ENCODE measurements at regions not wholly inside any gene's neighbourhood (a gene's known extent, or its start where the extent isn't known, plus 50 kb on each side); places are given as distances from the start of the nearest gene placed in this dataset.

DNA sequence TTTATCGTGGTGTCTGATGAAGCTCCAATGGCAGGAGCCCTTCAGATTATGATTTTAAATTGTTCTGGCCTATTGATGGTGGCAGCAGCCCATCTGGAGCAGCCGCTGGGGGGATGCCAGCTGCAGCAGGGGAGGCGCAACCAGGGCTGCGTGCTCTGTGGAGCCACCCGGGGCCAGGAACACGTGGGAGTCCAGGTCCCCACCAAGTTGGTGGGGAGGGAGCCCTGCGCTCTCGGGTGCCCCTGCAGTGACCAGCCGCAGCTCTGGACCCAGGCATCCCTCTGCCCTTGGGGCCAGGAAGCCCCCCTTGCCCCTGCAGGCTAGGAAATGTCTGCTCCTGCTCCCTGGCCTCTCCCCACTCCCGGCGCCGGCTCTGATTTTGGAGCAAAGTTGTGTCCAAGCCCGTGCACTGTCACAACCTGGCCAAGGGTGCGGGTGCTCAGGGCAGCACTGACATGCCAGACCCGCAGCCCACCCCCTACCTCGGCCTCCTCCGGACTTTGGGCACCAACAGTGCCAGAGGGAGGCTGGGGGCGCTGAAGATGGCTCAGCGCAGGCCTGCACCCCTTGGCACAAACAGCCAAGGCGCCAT is 147.2 kb upstream of the ADO start:
- TF ChIP-seq, protein P1, sequence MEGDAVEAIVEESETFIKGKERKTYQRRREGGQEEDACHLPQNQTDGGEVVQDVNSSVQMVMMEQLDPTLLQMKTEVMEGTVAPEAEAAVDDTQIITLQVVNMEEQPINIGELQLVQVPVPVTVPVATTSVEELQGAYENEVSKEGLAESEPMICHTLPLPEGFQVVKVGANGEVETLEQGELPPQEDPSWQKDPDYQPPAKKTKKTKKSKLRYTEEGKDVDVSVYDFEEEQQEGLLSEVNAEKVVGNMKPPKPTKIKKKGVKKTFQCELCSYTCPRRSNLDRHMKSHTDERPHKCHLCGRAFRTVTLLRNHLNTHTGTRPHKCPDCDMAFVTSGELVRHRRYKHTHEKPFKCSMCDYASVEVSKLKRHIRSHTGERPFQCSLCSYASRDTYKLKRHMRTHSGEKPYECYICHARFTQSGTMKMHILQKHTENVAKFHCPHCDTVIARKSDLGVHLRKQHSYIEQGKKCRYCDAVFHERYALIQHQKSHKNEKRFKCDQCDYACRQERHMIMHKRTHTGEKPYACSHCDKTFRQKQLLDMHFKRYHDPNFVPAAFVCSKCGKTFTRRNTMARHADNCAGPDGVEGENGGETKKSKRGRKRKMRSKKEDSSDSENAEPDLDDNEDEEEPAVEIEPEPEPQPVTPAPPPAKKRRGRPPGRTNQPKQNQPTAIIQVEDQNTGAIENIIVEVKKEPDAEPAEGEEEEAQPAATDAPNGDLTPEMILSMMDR (IDR thresholded peaks at IDR 0.05): no peak
- no peak for TF ChIP-seq POLR2A (IDR thresholded peaks at IDR 0.05)
- H3K4me3 ChIP-seq: no peak overlapping the region

DNA sequence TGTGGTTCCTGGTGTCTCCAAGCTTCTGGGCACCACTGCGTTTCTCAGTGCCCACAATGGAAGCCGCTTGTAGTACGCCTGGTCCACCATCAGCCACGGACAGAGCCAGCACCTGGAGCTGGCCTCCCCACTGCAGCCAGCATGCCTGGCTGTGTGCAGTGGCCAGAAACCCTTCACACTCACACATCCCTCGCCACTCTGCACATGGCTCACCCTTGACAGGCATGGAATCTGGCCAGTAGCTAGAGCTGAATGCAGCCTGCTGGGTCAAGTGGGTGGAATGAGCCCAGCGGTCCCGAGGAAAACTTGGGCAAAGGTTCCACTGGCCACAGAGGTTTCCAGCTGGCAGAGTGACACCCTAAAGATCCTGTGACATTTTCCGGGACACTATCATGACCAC is 146.0 kb upstream of the ADO start:
- no peaks in the 10 kb centered on the region for H3K36me3 ChIP-seq
- DNase-seq: no peak
- H3K27ac ChIP-seq: no peak overlapping the region
- intact Hi-C loops (cut with DNase I; ENCODE audit: low total_unique reads): no loop called here
- H3K4me3 ChIP-seq: no peak overlapping the region
- no peaks in the 10 kb centered on the region for H3K27me3 ChIP-seq
- H3K9me3 ChIP-seq: no peaks in the 10 kb centered on the region
- no peaks in the 10 kb centered on the region for H3K4me1 ChIP-seq
- TF ChIP-seq POLR2A (IDR thresholded peaks at IDR 0.05): no peak
- TF ChIP-seq, protein P1 (IDR thresholded peaks at IDR 0.05): no peak

More for the DNA sequence above, 147.2 kb upstream of the ADO start:
- Histone ChIP-seq H3K27ac (no peak overlapping the region), H3K9me3 (no peaks in the 10 kb centered on the region), H3K4me1 (no peaks in the 10 kb centered on the region), H3K36me3 (no peaks in the 10 kb centered on the region), H3K27me3 (no peaks in the 10 kb centered on the region)
- DNase-seq: no peak
- intact Hi-C loops (cut with DNase I; ENCODE audit: low total_unique reads): no loop called here

DNA sequence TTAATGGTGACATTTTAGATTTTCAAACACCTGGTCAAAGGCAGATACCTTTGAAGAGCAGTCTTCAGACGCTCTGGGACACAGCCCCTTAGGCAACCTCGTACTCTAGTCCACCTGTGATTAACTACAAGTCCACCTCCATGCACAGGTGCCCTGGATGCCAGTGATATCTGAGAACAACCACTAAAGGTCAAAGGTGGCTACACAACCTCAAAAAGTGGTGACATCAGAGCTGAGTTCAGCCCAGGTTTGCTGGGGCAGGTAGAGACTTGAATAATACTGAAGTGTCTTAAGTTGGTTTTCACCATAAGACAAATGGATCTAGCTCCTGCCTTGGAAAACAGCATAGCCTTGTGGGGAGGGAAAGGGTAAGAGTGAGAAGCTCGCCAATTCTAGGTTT is 143.4 kb upstream of the ADO start:
- TF ChIP-seq, protein P1 (IDR thresholded peaks at IDR 0.05): no peak
- H3K4me3 ChIP-seq: no peak overlapping the region
- no peaks in the 10 kb centered on the region for H3K9me3 ChIP-seq
- H3K36me3 ChIP-seq: no peaks in the 10 kb centered on the region
- intact Hi-C loops (cut with DNase I; ENCODE audit: low total_unique reads): no loop called here
- no peaks in the 10 kb centered on the region for H3K27me3 ChIP-seq
- no peak overlapping the region for H3K27ac ChIP-seq
- H3K4me1 ChIP-seq: no peaks in the 10 kb centered on the region
- no peak for DNase-seq

DNA sequence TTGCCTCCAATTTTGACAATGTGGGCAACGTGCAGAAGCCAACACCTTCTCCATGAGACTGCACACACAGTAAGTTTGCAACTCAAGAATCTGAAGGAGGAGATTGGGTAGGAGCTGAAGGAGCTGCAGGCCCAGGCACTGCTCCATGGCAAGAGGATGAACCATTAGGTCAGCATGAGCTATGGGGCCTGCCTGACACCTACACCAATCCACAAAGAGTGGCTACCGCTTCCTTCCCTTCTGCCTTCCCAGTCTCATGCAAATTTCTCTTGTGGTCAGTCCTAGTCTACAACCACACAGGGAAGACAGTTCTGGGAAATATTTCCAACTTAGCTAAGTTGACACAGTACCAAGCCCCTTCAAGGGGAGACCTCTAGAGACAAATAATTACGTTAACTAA is 142.0 kb upstream of the ADO start:
- DNase-seq: no peak

DNA sequence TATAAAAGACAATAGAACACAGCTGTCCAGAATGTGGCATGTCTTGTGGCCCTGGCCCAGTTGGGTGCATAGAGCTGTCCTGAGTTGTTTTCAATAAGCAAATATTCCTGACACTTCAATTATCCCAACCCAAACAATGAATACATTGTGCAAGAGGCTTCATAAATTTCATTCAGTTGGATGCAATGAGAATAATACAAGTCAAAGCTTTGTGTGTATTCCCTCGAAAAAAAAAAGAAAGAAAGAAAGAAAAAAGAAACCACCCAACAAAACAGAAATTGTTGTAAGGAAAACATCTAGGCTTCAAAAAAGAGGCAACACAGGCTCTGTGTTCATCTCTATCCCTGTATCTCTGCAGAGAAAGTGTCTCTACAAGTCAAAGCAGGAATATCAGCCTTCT is 138.7 kb upstream of the ADO start:
- H3K27ac ChIP-seq: no peak overlapping the region
- H3K4me1 ChIP-seq: no peaks in the 10 kb centered on the region
- H3K27me3 ChIP-seq: no peaks in the 10 kb centered on the region
- no peak for TF ChIP-seq POLR2A (IDR thresholded peaks at IDR 0.05)
- TF ChIP-seq, protein P1 (IDR thresholded peaks at IDR 0.05): no peak
- H3K9me3 ChIP-seq: no peaks in the 10 kb centered on the region
- intact Hi-C loops (cut with DNase I; ENCODE audit: low total_unique reads): no loop called here
- DNase-seq: no peak
- no peak overlapping the region for H3K4me3 ChIP-seq
- no peaks in the 10 kb centered on the region for H3K36me3 ChIP-seq

More for the DNA sequence above, 142.0 kb upstream of the ADO start:
- no peaks in the 10 kb centered on the region for H3K9me3 ChIP-seq
- no peaks in the 10 kb centered on the region for H3K4me1 ChIP-seq
- H3K4me3 ChIP-seq: no peak overlapping the region
- intact Hi-C loops (cut with DNase I; ENCODE audit: low total_unique reads): no loop called here
- no peak overlapping the region for H3K27ac ChIP-seq
- H3K27me3 ChIP-seq: no peaks in the 10 kb centered on the region
- no peak for TF ChIP-seq POLR2A (IDR thresholded peaks at IDR 0.05)
- TF ChIP-seq, protein P1 (IDR thresholded peaks at IDR 0.05): no peak
- no peaks in the 10 kb centered on the region for H3K36me3 ChIP-seq
